A172 (cell line): ENCODE measurements at regions not wholly inside any gene's neighbourhood (a gene's known extent, or its start where the extent isn't known, plus 50 kb on each side); places are given as distances from the start of the nearest gene placed in this dataset.

ENCODE experiments used
- DNase-seq: peaks from one replicate; pipeline ENCODE4 v3.0.0-alpha.2; 2015; ENCODE audit warnings: low spot score

DNA sequence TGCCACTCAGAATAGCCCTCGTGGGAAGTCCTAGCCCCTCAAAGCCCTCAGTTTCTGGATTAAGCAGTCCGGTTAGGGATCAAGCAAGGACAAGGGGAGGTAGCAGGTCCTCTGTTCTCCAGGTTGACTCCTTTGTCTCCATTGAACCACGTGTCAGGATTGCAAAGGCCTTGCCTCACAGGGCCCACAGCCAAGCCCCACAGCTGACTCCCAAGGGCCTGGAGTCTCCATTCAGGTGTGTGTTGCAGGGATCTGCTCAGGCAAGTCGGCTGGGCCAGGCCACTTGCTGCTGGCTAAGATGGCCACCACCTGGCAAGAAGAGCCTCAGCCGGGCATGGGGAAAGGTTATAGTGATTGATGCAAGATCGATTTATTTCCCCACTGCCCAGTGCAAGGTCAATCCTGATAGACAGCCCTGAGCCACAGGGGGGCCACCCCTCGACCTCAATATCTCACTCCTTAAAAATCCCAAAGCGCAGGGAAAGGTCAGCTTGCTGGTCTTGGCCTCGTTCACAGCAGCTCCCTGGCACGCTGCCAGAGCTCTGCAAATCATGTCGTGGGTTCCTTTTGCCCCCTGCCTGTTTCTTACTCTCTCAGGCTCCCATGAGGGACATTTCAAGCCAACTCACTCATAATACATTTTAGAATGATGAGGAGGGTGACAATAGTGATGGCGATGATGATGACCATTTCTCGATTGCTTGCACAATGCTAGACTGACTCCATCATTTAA lies 75.9 kb downstream of the EDN3 start:
- DNase-seq, result no peak

DNA sequence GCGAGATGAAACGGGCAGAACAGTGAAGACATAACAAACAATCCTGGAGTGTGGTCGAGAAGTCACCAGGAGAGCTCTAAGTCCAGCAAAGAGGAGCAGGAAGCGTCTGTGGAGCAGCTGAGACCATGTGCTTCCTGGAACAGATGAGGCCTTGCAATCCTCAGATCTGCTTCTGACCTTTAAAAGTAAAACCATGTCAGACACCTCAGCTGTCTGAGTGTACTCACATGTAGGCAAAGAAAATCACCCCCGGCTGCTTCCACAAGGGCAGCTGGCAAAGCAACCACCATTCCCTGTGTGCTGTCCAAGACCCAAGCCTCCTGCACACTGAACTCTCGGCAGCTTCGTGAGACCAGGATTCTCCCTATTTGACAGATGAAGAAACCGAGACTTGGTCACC lies 76.6 kb downstream of the EDN3 start:
- DNase-seq, result no peak

- no peak for DNase-seq
These were observed 77.4 kb downstream of the EDN3 start for GRCh38 chr20:59377842-59378241.

DNA sequence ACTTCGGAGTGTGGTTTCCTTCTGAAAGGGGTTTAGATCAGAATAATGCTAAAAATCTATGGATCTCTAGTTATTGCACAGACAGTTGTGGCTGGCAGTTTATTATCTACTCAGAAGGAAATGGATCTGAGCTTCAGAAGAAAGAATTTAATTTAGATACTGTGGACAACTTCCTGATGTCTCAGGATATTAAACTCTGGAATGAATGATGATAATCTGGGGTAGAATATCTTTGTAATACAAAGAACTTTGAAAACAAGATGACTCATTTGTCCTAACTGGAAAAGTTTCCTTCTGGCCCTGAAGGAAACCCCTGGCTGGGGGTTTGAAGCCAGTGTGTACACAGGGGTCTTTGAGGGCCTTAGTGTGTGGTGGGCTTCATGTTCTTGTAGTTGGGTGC lies 78.0 kb downstream of the EDN3 start:
- DNase-seq, result no peak

DNA sequence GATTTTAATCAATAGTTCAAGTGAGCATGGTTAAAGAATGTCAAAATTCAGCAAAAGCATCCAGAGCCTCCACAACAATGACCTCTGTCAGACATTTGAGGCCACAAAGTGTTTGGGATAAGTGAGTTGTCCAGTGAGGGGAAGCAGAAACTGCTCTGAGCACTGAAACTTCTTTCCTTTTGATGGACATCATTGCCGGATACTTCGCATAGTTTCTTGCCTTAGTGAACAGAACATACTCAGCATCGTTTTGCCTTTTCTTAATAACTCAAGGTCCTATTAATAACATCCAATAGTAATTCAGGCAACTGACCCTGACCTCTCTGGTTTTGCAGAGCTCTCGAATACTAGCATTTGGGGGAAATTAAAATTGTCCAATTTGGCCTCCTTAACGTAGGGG lies 78.6 kb downstream of the EDN3 start:
- no peak for DNase-seq

DNA sequence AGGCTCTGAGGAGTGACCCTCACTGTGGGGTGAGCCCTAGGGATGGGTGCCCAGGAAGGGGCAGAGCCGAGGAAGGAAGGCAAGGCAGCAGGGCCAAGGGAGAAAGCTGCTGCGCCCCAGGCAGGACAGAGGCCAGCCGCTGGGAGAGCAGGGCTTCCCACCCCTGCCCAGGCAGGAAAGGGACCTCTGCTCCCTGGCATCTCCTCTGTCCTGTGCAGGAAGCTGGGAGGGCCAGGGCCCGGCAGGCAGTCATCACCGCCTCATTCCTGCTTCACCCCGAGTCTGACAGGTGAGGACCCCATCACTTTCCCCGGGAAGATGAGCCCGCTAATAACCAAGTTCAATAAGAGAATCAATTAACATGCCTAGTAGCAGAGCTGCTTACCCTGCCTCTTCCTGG lies 81.3 kb downstream of the EDN3 start:
- DNase-seq, result no peak

GRCh38 chr20:59382157-59382725 lies 81.8 kb downstream of the EDN3 start:
- DNase-seq, result no peak

DNA sequence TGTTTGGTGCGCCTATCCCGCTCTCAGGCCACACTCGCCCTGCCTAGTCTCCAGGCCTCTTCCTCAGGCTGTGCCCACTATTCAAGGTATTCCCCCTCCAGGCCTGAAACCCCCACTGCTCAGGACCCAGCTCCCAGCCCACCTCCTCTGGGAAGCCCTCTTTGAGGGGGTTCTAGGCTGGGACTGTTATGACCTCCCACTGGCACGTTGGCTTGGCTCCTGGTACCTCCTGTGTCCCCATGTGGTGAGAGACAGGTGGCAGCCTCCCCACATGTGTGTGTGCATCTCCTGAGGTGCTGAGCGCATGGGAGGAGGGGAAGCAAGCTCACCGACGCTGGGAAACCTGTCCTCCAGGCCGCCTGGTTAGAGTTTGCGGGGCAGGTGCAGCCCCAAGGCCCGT lies 82.5 kb downstream of the EDN3 start:
- DNase-seq, result no peak

GRCh38 chr20:59385038-59385437 lies 84.6 kb downstream of the EDN3 start:
- no peak for DNase-seq

DNA sequence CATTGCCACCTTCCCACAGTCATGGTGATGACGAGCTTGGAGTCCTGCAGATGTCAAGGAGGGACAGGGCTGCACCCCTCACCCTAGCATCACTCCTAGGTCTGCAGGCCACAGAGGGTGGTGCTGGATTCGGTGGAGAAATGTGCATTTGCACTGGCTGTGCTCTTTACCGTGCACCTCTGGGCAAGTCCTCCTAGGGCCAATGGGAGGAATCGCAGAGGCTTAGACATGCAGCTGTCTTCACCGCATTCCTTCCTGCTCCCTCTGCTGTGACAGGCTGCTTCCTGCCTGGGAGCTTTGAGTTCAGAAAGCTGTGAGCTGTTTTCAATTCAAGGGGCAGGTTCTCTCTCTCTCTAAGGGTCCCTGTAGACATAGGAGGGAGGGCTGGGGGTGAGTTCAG lies 85.1 kb downstream of the EDN3 start:
- no peak for DNase-seq

GRCh38 chr20:59386809-59387208 lies 86.4 kb downstream of the EDN3 start:
- no peak for DNase-seq

DNA sequence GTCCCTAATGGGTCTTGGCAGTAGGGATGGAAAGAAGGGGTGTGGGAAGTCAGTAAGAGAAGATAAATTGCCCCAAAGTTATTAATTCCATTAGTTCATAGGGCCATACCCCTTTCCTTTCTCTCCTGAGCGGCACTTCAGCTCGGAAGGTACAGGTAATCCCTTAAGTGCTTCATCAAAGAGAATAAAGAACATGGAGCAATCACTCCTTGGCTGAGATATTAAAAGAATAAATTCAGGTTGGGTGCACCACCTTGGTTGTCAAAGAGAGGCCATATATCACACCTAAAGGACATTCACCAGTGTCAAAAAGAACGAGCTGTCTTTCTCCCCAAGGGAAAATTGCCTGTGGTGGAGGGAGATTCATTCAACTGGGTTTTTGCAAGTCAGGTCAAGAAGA lies 87.5 kb downstream of the EDN3 start:
- DNase-seq, result no peak

- no peak for DNase-seq
These were observed 88.0 kb downstream of the EDN3 start for GRCh38 chr20:59388402-59388801.

- DNase-seq, result no peak
These were observed 90.0 kb downstream of the EDN3 start for GRCh38 chr20:59390437-59390836.

DNA sequence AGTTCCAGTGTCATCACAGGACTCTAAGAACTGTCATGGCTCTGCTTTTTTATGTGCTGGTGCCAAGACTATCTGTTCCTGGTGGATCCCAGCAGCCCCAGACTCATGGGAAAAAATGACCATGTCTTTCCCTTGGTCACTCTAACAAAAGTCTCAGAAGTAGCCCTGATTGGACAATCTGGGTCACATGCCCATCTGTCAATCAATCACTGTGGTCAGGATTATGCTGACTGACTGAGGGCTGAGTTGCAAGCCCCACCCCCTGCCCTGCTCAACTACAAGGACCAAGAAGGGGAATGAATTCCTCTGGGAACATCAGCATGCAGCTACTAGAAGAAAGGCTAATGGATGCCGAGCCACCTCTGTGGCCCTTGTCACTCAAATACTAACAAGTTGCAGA lies 91.6 kb downstream of the EDN3 start:
- DNase-seq, result no peak

DNA sequence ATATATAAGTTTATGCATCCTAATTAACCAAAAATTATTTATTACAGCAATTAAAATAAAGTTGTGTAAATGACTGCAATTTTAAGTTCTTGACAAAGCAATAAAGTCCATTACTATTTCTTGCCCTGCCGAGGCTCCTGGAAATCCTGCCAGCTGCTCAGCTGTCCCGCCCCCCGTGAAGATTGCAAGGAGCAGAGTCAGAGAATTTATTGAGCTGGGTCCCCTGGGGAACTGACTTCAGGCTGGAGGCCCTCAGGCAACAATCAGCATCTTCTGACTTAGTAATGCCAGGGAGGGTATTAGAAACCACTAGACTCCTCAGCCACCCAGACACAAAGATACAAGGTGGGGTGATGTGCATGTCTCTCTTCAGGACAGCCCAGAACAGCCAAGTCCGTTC lies 92.3 kb downstream of the EDN3 start:
- no peak for DNase-seq

DNA sequence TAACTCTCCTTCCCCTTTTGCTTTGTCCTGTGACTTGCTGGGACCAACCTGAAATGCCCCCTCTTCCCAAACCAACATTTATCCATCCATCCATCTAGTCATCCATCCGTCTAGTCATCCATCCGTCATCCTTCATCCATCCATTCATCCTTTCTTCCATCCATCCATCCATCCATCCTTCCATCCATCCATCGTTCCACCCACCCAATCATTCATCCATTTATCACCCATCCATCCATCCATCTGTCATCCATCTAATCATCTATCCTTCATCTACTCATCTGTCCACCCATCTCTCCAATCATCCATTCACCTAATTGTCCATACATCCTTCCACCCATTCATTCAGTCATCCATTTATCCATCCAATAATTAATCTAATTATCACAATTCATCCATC lies 92.7 kb downstream of the EDN3 start:
- DNase-seq, result no peak

- no peak for DNase-seq
These were observed 95.3 kb downstream of the EDN3 start for GRCh38 chr20:59395729-59396128.

GRCh38 chr20:59398537-59399205 lies 98.3 kb downstream of the EDN3 start:
- no peak for DNase-seq

DNA sequence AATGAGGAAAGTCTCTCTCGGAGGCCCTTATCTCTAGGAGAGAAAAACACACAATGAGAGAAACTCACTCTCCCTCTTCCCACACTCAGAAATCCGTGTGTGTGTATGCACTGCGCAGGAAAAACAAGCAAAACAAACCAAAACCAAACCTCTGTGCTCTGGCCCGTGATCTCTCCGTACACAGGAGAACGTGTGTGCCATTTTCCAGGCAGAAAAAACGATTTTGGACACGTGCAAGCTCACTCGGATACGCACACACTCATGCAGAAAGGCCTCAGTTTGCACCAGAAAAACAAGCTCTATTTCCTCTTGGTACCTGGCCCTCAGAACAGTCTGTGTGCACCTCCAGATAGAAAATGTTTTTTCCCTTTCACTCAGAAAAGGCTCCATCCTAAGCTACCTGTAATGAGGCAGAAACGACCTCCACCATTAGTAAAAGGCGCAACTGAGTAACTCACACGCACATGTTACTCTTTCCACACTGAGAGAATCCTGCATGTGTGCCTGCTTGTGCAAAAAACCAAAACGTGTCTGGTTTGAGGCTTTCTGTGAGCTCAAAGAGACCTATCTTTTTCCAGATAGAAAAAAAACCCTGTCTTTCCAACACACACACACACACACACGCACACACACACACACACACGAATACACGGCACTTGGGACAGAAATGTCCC lies 99.2 kb downstream of the EDN3 start:
- DNase-seq, result no peak

- no peak for DNase-seq
These were observed 100.3 kb downstream of the EDN3 start for GRCh38 chr20:59400708-59401107.

- no peak for DNase-seq
These were observed 102.3 kb downstream of the EDN3 start for GRCh38 chr20:59402681-59403080.
